ENCODE measurements at regions not wholly inside any gene's neighbourhood (a gene's known extent, or its start where the extent isn't known, plus 50 kb on each side); places are given as distances from the start of the nearest gene placed in this dataset.

DNA sequence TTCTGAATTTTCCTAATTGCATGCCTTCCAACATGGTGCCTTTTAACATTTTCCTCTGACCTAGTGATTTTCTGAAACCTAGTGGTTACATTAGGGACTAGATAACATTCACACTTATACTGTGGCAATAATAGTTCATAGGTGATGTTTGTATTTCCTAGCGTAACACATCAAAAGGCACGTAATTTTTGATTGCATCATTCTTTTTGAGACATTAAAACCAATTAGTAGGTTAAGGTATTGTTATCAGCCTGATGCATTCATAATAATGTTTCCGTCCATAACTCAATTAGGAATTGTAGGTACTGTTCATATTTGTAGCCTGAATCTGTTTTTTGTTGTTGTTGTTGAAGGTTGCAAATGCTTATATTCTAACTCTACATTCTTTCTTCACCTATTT is 192.4 kb downstream of the ANXA1 start (continued):
- TF ChIP-seq, protein P1, sequence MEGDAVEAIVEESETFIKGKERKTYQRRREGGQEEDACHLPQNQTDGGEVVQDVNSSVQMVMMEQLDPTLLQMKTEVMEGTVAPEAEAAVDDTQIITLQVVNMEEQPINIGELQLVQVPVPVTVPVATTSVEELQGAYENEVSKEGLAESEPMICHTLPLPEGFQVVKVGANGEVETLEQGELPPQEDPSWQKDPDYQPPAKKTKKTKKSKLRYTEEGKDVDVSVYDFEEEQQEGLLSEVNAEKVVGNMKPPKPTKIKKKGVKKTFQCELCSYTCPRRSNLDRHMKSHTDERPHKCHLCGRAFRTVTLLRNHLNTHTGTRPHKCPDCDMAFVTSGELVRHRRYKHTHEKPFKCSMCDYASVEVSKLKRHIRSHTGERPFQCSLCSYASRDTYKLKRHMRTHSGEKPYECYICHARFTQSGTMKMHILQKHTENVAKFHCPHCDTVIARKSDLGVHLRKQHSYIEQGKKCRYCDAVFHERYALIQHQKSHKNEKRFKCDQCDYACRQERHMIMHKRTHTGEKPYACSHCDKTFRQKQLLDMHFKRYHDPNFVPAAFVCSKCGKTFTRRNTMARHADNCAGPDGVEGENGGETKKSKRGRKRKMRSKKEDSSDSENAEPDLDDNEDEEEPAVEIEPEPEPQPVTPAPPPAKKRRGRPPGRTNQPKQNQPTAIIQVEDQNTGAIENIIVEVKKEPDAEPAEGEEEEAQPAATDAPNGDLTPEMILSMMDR (conservative IDR thresholded peaks at IDR 0.05; ENCODE audit: low read depth in 2 of 2) = no peak
- TF ChIP-seq, protein P2, sequence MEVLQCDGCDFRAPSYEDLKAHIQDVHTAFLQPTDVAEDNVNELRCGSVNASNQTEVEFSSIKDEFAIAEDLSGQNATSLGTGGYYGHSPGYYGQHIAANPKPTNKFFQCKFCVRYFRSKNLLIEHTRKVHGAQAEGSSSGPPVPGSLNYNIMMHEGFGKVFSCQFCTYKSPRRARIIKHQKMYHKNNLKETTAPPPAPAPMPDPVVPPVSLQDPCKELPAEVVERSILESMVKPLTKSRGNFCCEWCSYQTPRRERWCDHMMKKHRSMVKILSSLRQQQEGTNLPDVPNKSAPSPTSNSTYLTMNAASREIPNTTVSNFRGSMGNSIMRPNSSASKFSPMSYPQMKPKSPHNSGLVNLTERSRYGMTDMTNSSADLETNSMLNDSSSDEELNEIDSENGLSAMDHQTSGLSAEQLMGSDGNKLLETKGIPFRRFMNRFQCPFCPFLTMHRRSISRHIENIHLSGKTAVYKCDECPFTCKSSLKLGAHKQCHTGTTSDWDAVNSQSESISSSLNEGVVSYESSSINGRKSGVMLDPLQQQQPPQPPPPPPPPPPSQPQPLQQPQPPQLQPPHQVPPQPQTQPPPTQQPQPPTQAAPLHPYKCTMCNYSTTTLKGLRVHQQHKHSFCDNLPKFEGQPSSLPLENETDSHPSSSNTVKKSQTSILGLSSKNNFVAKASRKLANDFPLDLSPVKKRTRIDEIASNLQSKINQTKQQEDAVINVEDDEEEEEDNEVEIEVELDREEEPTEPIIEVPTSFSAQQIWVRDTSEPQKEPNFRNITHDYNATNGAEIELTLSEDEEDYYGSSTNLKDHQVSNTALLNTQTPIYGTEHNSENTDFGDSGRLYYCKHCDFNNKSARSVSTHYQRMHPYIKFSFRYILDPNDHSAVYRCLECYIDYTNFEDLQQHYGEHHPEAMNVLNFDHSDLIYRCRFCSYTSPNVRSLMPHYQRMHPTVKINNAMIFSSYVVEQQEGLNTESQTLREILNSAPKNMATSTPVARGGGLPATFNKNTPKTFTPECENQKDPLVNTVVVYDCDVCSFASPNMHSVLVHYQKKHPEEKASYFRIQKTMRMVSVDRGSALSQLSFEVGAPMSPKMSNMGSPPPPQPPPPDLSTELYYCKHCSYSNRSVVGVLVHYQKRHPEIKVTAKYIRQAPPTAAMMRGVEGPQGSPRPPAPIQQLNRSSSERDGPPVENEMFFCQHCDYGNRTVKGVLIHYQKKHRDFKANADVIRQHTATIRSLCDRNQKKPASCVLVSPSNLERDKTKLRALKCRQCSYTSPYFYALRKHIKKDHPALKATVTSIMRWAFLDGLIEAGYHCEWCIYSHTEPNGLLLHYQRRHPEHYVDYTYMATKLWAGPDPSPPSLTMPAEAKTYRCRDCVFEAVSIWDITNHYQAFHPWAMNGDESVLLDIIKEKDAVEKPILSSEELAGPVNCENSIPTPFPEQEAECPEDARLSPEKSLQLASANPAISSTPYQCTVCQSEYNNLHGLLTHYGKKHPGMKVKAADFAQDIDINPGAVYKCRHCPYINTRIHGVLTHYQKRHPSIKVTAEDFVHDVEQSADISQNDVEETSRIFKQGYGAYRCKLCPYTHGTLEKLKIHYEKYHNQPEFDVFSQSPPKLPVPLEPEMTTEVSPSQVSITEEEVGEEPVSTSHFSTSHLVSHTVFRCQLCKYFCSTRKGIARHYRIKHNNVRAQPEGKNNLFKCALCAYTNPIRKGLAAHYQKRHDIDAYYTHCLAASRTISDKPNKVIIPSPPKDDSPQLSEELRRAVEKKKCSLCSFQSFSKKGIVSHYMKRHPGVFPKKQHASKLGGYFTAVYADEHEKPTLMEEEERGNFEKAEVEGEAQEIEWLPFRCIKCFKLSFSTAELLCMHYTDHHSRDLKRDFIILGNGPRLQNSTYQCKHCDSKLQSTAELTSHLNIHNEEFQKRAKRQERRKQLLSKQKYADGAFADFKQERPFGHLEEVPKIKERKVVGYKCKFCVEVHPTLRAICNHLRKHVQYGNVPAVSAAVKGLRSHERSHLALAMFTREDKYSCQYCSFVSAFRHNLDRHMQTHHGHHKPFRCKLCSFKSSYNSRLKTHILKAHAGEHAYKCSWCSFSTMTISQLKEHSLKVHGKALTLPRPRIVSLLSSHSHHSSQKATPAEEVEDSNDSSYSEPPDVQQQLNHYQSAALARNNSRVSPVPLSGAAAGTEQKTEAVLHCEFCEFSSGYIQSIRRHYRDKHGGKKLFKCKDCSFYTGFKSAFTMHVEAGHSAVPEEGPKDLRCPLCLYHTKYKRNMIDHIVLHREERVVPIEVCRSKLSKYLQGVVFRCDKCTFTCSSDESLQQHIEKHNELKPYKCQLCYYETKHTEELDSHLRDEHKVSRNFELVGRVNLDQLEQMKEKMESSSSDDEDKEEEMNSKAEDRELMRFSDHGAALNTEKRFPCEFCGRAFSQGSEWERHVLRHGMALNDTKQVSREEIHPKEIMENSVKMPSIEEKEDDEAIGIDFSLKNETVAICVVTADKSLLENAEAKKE (CRISPR knock-in tag; IDR thresholded peaks at IDR 0.05) = no peak

DNA sequence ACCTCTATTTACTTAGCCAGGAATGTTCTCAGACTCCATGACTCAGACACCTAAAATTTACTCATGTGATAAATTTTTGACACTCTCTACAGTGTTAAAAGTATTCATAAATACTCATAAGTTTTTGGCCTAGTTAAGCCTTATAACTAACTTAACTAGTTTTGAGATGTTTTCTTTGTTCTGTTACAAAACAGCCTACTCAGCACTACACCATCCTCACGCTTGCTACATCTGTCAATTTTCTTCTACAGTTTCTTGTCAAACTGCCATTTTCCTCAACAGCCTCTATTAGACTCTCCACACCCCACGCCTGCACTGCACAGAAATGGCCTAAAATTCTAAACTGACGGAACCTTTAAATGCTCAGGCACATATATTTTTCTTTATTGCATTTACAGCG is 195.5 kb downstream of the ANXA1 start:
- no peaks in the 10 kb centered on the region for H3F3A ChIP-seq (replicated peaks; ENCODE audit: low read depth)
- H3K27me3 ChIP-seq (ENCODE audit: insufficient read depth) = no peaks in the 10 kb centered on the region
- Mint-ChIP-seq H3K27ac (no peak overlapping the region), H3K36me3 (ENCODE audit: low read depth) (no peaks in the 10 kb centered on the region), H3K4me1 (peaks cover 7% of the 10 kb centered on the region), H3K9me3 (no peaks in the 10 kb centered on the region), H3K27me3 (ENCODE audit: insufficient read depth, low read depth, poor library complexity) (no peaks in the 10 kb centered on the region), H3K4me3 (no peak overlapping the region)
- no peak overlapping the region for H3K4me2 ChIP-seq
- no peaks in the 10 kb centered on the region for H4K20me1 ChIP-seq (replicated peaks; ENCODE audit: insufficient read depth)
- no peak overlapping the region for H3K27ac ChIP-seq (ENCODE audit: low read depth)
- no peaks in the 10 kb centered on the region for H3K36me3 ChIP-seq (ENCODE audit: insufficient read depth)
- DNase-seq (ENCODE audit: low spot score) (no peak), ATAC-seq (no peak)
- no peak overlapping the region for H3K4me3 ChIP-seq
- no peaks in the 10 kb centered on the region for H3K4me1 ChIP-seq (ENCODE audit: insufficient read depth)
- no peaks in the 10 kb centered on the region for H3K79me2 ChIP-seq (replicated peaks; ENCODE audit: insufficient read depth)
- H2AFZ ChIP-seq = no peak overlapping the region
- H3K9me2 ChIP-seq (ENCODE audit: insufficient read depth) = no peaks in the 10 kb centered on the region
- TF ChIP-seq JUNB (IDR thresholded peaks at IDR 0.05; ENCODE audit: unreplicated experiment) = no peak
- no peak for TF ChIP-seq CREB1 (CRISPR knock-in tag; IDR thresholded peaks at IDR 0.05; ENCODE audit: low read depth)
- TF ChIP-seq STAT1 (IDR thresholded peaks at IDR 0.05; ENCODE audit: unreplicated experiment) = no peak
- no peak for TF ChIP-seq ETS1 (IDR thresholded peaks at IDR 0.05)
- TF ChIP-seq EZH2 (IDR thresholded peaks at IDR 0.05; ENCODE audit: low read depth, unreplicated experiment) = no peak
- no peak for TF ChIP-seq ZNF331 (CRISPR knock-in tag; IDR thresholded peaks at IDR 0.05; ENCODE audit: low read depth)
- TF ChIP-seq REST (IDR thresholded peaks at IDR 0.05; ENCODE audit: unreplicated experiment) = no peak
- no peak for TF ChIP-seq ZNF114 (CRISPR knock-in tag; IDR thresholded peaks at IDR 0.05)
- TF ChIP-seq EZH2phosphoT487 (IDR thresholded peaks at IDR 0.05; ENCODE audit: unreplicated experiment) = no peak
